Caco-2 (cell line): ENCODE measurements at regions not wholly inside any gene's neighbourhood (a gene's known extent, or its start where the extent isn't known, plus 50 kb on each side); places are given as distances from the start of the nearest gene placed in this dataset.

Source experiments
- BruUV-seq: library from RNA; stranded (reverse); fragments of 400-500 nt; replicated peaks from 2 replicates; lab custom pipeline; 2021; lab: Mats Ljungman, UMichigan
- CTCF ChIA-PET: fragments of 300-600 bp; sonication (Branson Sonifier 250); formaldehyde crosslinking; loops from one replicate; lab custom pipeline; 2022; ENCODE audit warnings: antibody characterized with exemption; lab: Charles Lee
- POLR2A ChIA-PET: fragments of 300-600 bp; sonication (Branson Sonifier 250); formaldehyde crosslinking; loops from one replicate; lab custom pipeline; 2022; ENCODE audit warnings: antibody characterized with exemption; lab: Charles Lee
- DNase-seq, 2 experiments: peaks; one replicate each; pipeline versions ENCODE4 v3.0.0 to v3.0.0-alpha.2; 2020 to 2022
- H3K27me3 ChIP-seq: replicated peaks from 2 replicates; pipeline ENCODE4 v1.6.0; 2011; ENCODE audit warnings: low read length; ENCODE audit not compliant: control insufficient read depth, insufficient read depth
- H3K36me3 ChIP-seq: 2 replicates; pipeline ENCODE4 v1.5.1; 2011; ENCODE audit warnings: low read length; ENCODE audit not compliant: control insufficient read depth, insufficient read depth
- H3K4me1 ChIP-seq: fragments of 250-450 bp; sonication (Bioruptor Pico); 2 replicates; pipeline ENCODE4 v1.5.1; 2020; ENCODE audit warnings: mild to moderate bottlenecking
- H3K4me3 ChIP-seq: 2 replicates; pipeline ENCODE4 v1.5.1; 2011; ENCODE audit warnings: low read depth, mild to moderate bottlenecking, control low read depth, low read length
- H3K9me3 ChIP-seq: fragments of 250-450 bp; sonication (Bioruptor Pico); 2 replicates; pipeline ENCODE4 v1.5.1; 2020; ENCODE audit warnings: mild to moderate bottlenecking, moderate library complexity
- H3K27ac Mint-ChIP-seq: one replicate; pipeline ENCODE4 v1.8.0; 2022; ENCODE audit warnings: mixed read lengths; ENCODE audit not compliant: unreplicated experiment
- H3K27me3 Mint-ChIP-seq: one replicate; pipeline ENCODE4 v1.8.0; 2022; ENCODE audit warnings: mixed read lengths; ENCODE audit not compliant: insufficient read depth, unreplicated experiment
- H3K36me3 Mint-ChIP-seq: one replicate; pipeline ENCODE4 v1.8.0; 2022; ENCODE audit warnings: mild to moderate bottlenecking, mixed read lengths; ENCODE audit not compliant: insufficient read depth, unreplicated experiment
- H3K4me1 Mint-ChIP-seq: one replicate; pipeline ENCODE4 v1.8.0; 2022; ENCODE audit warnings: low read depth, mixed read lengths; ENCODE audit not compliant: unreplicated experiment
- H3K4me3 Mint-ChIP-seq: one replicate; pipeline ENCODE4 v1.8.0; 2022; ENCODE audit warnings: mild to moderate bottlenecking, moderate library complexity, mixed read lengths; ENCODE audit not compliant: unreplicated experiment
- H3K9me3 Mint-ChIP-seq: one replicate; pipeline ENCODE4 v1.8.0; 2022; ENCODE audit warnings: mixed read lengths; ENCODE audit not compliant: unreplicated experiment
- CTCF ChIP-seq, 2 experiments: fragments of 200-600 bp in 1 of 2; IDR thresholded peaks; 1 replicate in 1 of 2; 2 replicates in 1 of 2; pipeline versions ENCODE4 v1.5.1 to v1.8.0; 2011 to 2022; ENCODE audit warnings: antibody characterized with exemption in 1 of 2, control low read depth in 1 of 2, inconsistent platforms in 1 of 2, low read depth in 1 of 2, low read length in 1 of 2, mild to moderate bottlenecking in 1 of 2, moderate library complexity in 1 of 2; ENCODE audit not compliant: insufficient read depth in 1 of 2, severe bottlenecking in 1 of 2, unreplicated experiment in 1 of 2
- intact Hi-C: fragments of 100-400 bp; cut with micrococcal nuclease; formaldehyde crosslinking; loops from one replicate; pipeline ENCODE4 v1.10.0; 2022; ENCODE audit not compliant: unreplicated experiment

DNA sequence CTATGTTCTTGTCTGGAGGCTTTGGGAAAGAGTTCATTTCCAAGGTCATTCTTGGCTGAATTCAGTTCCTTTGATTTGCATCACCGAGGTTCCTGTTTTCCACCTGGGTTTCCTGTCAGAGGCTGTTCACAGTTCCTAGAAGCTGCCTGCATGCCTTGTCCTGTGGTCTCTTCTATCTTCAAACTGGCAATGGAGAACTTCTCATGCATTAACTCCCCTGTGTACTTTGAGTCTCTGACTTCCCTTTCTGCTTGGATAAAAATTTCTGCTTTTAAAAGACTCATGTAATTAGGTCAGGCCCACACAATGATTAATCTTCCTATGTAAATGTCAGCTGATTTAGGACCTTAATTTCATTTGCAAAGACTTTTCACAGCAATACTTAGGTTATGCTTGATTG, 499.3 kb upstream of the FANCL start:
- H3K27ac Mint-ChIP-seq = no peak overlapping the region
- ChIA-PET POLR2A (no interaction called here), CTCF (no interaction called here)
- H3K9me3 Mint-ChIP-seq = peaks cover 8% of the 10 kb centered on the region
- no peak overlapping the region for H3K4me3 Mint-ChIP-seq
- intact Hi-C loops = no loop called here
- no peaks in the 10 kb centered on the region for H3K27me3 ChIP-seq
- BruUV-seq = no TSS peak
- peaks cover 2% of the 10 kb centered on the region for H3K9me3 ChIP-seq
- no peak for DNase-seq
- no peaks in the 10 kb centered on the region for H3K4me1 ChIP-seq
- H3K4me1 Mint-ChIP-seq = no peaks in the 10 kb centered on the region
- TF ChIP-seq CTCF (IDR thresholded peaks at IDR 0.05; ENCODE audit: insufficient read depth in 1 of 2, low read depth in 1 of 2, low read length in 1 of 2, severe bottlenecking in 1 of 2, unreplicated experiment in 1 of 2) = no peak
- no peaks in the 10 kb centered on the region for H3K36me3 Mint-ChIP-seq
- H3K36me3 ChIP-seq = no peaks in the 10 kb centered on the region
- H3K4me3 ChIP-seq = no peak overlapping the region
- H3K27me3 Mint-ChIP-seq = no peaks in the 10 kb centered on the region

DNA sequence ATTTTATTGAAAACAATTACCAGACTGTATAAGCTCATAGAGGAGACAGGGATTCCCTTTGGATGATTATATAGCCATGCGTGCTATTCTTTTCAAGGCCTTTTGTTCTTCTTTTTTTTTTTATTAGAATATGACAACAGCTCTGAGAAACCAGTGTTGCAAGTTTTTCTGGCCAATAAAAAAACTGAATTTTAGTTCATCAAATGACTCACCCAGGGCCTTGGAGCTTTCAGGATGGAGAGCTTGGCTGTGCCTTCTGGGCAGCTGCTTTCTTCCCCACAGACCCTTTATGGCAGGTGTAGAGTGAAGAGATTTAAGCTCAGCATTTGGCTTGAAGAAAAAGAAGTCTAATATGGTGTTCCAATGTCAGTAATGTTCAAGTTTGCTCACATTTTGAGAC, 497.9 kb upstream of the FANCL start:
- intact Hi-C loops = no loop called here
- no peak overlapping the region for H3K4me3 Mint-ChIP-seq
- no peaks in the 10 kb centered on the region for H3K4me1 ChIP-seq
- no peaks in the 10 kb centered on the region for H3K9me3 ChIP-seq
- no peak for TF ChIP-seq CTCF (IDR thresholded peaks at IDR 0.05; ENCODE audit: insufficient read depth in 1 of 2, low read depth in 1 of 2, low read length in 1 of 2, severe bottlenecking in 1 of 2, unreplicated experiment in 1 of 2)
- ChIA-PET POLR2A (no interaction called here), CTCF (no interaction called here)
- H3K4me1 Mint-ChIP-seq = no peaks in the 10 kb centered on the region
- H3K36me3 ChIP-seq = no peaks in the 10 kb centered on the region
- BruUV-seq = no TSS peak
- H3K9me3 Mint-ChIP-seq = no peaks in the 10 kb centered on the region
- H3K27me3 ChIP-seq = no peaks in the 10 kb centered on the region
- no peaks in the 10 kb centered on the region for H3K36me3 Mint-ChIP-seq
- H3K27ac Mint-ChIP-seq = no peak overlapping the region
- no peaks in the 10 kb centered on the region for H3K27me3 Mint-ChIP-seq
- DNase-seq = no peak
- no peak overlapping the region for H3K4me3 ChIP-seq

GRCh38 chr2:58734365-58734764, 493.2 kb upstream of the FANCL start:
- POLR2A ChIA-PET = no interaction called here
- Mint-ChIP-seq H3K9me3 (no peaks in the 10 kb centered on the region), H3K27ac (no peak overlapping the region), H3K27me3 (peaks cover 6% of the 10 kb centered on the region), H3K4me3 (no peak overlapping the region), H3K4me1 (no peaks in the 10 kb centered on the region), H3K36me3 (no peaks in the 10 kb centered on the region)
- no peak for DNase-seq
- Histone ChIP-seq H3K9me3 (no peaks in the 10 kb centered on the region), H3K4me3 (no peak overlapping the region), H3K27me3 (no peaks in the 10 kb centered on the region), H3K4me1 (no peaks in the 10 kb centered on the region), H3K36me3 (no peaks in the 10 kb centered on the region)
- CTCF ChIA-PET = interaction anchor here (1.2 kb wide), 1 partner anchor 269 kb away, joined by 3 read pairs; no protein-coding TSS in a partner anchor
- no peak for TF ChIP-seq CTCF (IDR thresholded peaks at IDR 0.05; ENCODE audit: insufficient read depth in 1 of 2, low read depth in 1 of 2, low read length in 1 of 2, severe bottlenecking in 1 of 2, unreplicated experiment in 1 of 2)
- BruUV-seq = no TSS peak
- intact Hi-C loops = no loop called here
